B cell (primary cell): ENCODE measurements at regions not wholly inside any gene's neighbourhood (a gene's known extent, or its start where the extent isn't known, plus 50 kb on each side); places are given as distances from the start of the nearest gene placed in this dataset.

Experiments used
- ATAC-seq: fragments of 200-7000 bp; cut with Tn5 transposase; one replicate; pipeline ENCODE4 v1.10.0; 2021; ENCODE audit warnings: low read depth, mild to moderate bottlenecking, moderate number of reproducible peaks, moderate library complexity
- CTCF ChIA-PET: fragments of 350-600 bp; sonication (Branson Sonifier 250); formaldehyde crosslinking; loops from one replicate; lab custom pipeline; 2021; ENCODE audit warnings: antibody characterized with exemption, inconsistent platforms; lab: Charles Lee
- POLR2A ChIA-PET: fragments of 350-600 bp; sonication (Branson Sonifier 250); formaldehyde crosslinking; loops from one replicate; lab custom pipeline; 2021; ENCODE audit warnings: antibody characterized with exemption; lab: Charles Lee
- DNase-seq: peaks from one replicate; pipeline ENCODE4 v3.0.0; 2013
- H2AFZ ChIP-seq: 2 replicates; pipeline ENCODE4 v1.6.1; 2012; ENCODE audit warnings: mild to moderate bottlenecking, low read depth, low read length; ENCODE audit not compliant: insufficient read depth, poor library complexity, severe bottlenecking
- H3K27ac ChIP-seq, 2 donors: 1 replicate in 1 of 2; 2 replicates in 1 of 2; pipeline ENCODE4 v1.5.1; 2012 to 2013; ENCODE audit warnings: low read length in 2 of 2, mild to moderate bottlenecking in 2 of 2, moderate library complexity in 1 of 2
- H3K27me3 ChIP-seq, 4 experiments: fragments of 200-600 bp in 1 of 4; sonication (generic) in 1 of 4; replicated peaks in 1 of 4; 1 replicate in 2 of 4; 2 replicates in 2 of 4; pipeline versions ENCODE4 v1.6.1 to v1.7.0; 2013 to 2016; ENCODE audit warnings: low read length in 3 of 4, mild to moderate bottlenecking in 2 of 4, mixed read lengths in 1 of 4, moderate library complexity in 1 of 4; ENCODE audit not compliant: insufficient read depth in 4 of 4, control insufficient read depth in 3 of 4; ENCODE audit errors: control extremely low read depth in 1 of 4
- H3K36me3 ChIP-seq, 2 experiments: replicated peaks in 1 of 2; 1 replicate in 1 of 2; 2 replicates in 1 of 2; pipeline versions ENCODE4 v1.6.1 to v1.7.1; 2013; ENCODE audit warnings: low read length in 1 of 2; ENCODE audit not compliant: insufficient read depth in 2 of 2, control insufficient read depth in 1 of 2; ENCODE audit errors: control extremely low read depth in 1 of 2, extremely low read depth in 1 of 2
- H3K4me1 ChIP-seq, 2 donors: fragments of 200-600 bp in 1 of 2; sonication (generic) in 1 of 2; 1 replicate in 1 of 2; 2 replicates in 1 of 2; pipeline versions ENCODE4 v1.5.1 to v1.6.1; 2013 to 2017; ENCODE audit warnings: low read length in 2 of 2; ENCODE audit not compliant: control insufficient read depth in 2 of 2, insufficient read depth in 2 of 2
- H3K4me2 ChIP-seq: replicated peaks from 2 replicates; pipeline ENCODE3; 2012; ENCODE audit warnings: mild to moderate bottlenecking, low read depth, low read length; ENCODE audit not compliant: poor library complexity, severe bottlenecking
- H3K4me3 ChIP-seq, 5 experiments: fragments of 200-600 bp in 1 of 5; sonication (generic) in 1 of 5; 1 replicate in 3 of 5; 2 replicates in 2 of 5; pipeline versions ENCODE4 v1.5.1 to v1.7.0; 2011 to 2016; ENCODE audit warnings: low read length in 4 of 5, mild to moderate bottlenecking in 4 of 5, low read depth in 2 of 5, control low read depth in 1 of 5, moderate library complexity in 1 of 5; ENCODE audit not compliant: insufficient read depth in 1 of 5; ENCODE audit errors: control extremely low read depth in 1 of 5, extremely low read depth in 1 of 5
- H3K79me2 ChIP-seq: fragments of 200-600 bp; sonication (generic); one replicate; pipeline ENCODE4 v1.6.0; 2016; ENCODE audit warnings: low read length; ENCODE audit not compliant: control insufficient read depth, insufficient read depth
- H3K9ac ChIP-seq: fragments of 200-600 bp; sonication (generic); 2 replicates; pipeline ENCODE4 v1.6.1; 2017; ENCODE audit warnings: mild to moderate bottlenecking, low read length, moderate library complexity
- H3K9me3 ChIP-seq, 3 donors: one replicate each; pipeline versions ENCODE4 v1.6.1 to v1.7.1; 2013; ENCODE audit warnings: low read length in 2 of 3; ENCODE audit not compliant: control insufficient read depth in 2 of 3, insufficient read depth in 1 of 3; ENCODE audit errors: control extremely low read depth in 1 of 3
- H4K20me1 ChIP-seq: 2 replicates; pipeline ENCODE4 v1.6.0; 2012; ENCODE audit warnings: mild to moderate bottlenecking, low read length; ENCODE audit not compliant: insufficient read depth, control insufficient read depth, poor library complexity, severe bottlenecking
- H3K27ac Mint-ChIP-seq: one replicate; pipeline ENCODE4 v1.8.0; 2021; ENCODE audit warnings: mixed read lengths
- H3K27me3 Mint-ChIP-seq: one replicate; pipeline ENCODE4 v1.8.0; 2021; ENCODE audit warnings: mixed read lengths
- H3K4me1 Mint-ChIP-seq: one replicate; pipeline ENCODE4 v1.8.0; 2021; ENCODE audit warnings: mixed read lengths
- H3K4me3 Mint-ChIP-seq: one replicate; pipeline ENCODE4 v1.8.0; 2021; ENCODE audit warnings: mixed read lengths
- H3K9me3 Mint-ChIP-seq: one replicate; pipeline ENCODE4 v1.8.0; 2022; ENCODE audit warnings: mixed read lengths; ENCODE audit not compliant: insufficient read depth
- EZH2 ChIP-seq: IDR thresholded peaks from 2 replicates; pipeline ENCODE4 v1.6.1; 2012; ENCODE audit warnings: borderline replicate concordance, low read depth, mild to moderate bottlenecking, moderate library complexity, low read length; ENCODE audit not compliant: insufficient read depth, poor library complexity, severe bottlenecking
- WGBS: methylation state at CpG from one replicate; pipeline ENCODE4 v1.1.5; 2013; ENCODE audit warnings: missing lambda C conversion rate; ENCODE audit not compliant: insufficient coverage; 5-methylcytosine and 5-hydroxymethylcytosine counted together
- intact Hi-C: fragments of 100-400 bp; cut with micrococcal nuclease; formaldehyde crosslinking; loops from one replicate; pipeline ENCODE4 v1.10.0; 2022
- TF ChIP-seq, protein P1 (sequence below): fragments of 200-600 bp; IDR thresholded peaks from one replicate; pipeline ENCODE4 v1.8.0; 2022; ENCODE audit warnings: antibody characterized with exemption, mild to moderate bottlenecking

DNA sequence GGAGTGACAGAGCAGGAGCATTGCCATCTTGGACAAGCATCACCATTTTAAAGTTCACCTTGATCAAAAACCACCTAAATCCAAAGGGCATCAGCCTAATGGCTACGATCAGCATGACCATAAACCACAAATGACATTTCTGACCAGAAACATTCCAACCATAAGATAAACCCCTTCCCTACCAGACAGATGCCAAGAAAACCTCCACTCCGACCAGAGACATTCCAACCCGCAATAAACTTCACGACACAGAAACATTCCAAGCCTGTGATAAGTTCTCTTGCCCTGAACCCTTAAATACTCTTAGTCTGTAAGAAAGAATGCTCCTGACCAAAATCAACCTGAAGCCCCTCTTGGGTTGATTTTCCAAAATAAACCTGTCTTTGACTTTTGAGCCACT is 606.9 kb downstream of the POM121L12 start:
- POLR2A ChIA-PET: no interaction called here
- no peak overlapping the region for H3K27ac Mint-ChIP-seq
- Histone ChIP-seq H3K4me2 (no peak overlapping the region), H3K79me2 (no peaks in the 10 kb centered on the region), H3K27ac (no peak overlapping the region), H3K4me1 (no peaks in the 10 kb centered on the region), H3K9me3 (no peaks in the 10 kb centered on the region), H3K27me3 (no peaks in the 10 kb centered on the region), H3K36me3 (no peaks in the 10 kb centered on the region), H4K20me1 (no peaks in the 10 kb centered on the region), H3K9ac (no peak overlapping the region), H3K4me3 (no peak overlapping the region), H2AFZ (no peak overlapping the region)
- no peak overlapping the region for H3K4me3 Mint-ChIP-seq
- TF ChIP-seq, protein P1, sequence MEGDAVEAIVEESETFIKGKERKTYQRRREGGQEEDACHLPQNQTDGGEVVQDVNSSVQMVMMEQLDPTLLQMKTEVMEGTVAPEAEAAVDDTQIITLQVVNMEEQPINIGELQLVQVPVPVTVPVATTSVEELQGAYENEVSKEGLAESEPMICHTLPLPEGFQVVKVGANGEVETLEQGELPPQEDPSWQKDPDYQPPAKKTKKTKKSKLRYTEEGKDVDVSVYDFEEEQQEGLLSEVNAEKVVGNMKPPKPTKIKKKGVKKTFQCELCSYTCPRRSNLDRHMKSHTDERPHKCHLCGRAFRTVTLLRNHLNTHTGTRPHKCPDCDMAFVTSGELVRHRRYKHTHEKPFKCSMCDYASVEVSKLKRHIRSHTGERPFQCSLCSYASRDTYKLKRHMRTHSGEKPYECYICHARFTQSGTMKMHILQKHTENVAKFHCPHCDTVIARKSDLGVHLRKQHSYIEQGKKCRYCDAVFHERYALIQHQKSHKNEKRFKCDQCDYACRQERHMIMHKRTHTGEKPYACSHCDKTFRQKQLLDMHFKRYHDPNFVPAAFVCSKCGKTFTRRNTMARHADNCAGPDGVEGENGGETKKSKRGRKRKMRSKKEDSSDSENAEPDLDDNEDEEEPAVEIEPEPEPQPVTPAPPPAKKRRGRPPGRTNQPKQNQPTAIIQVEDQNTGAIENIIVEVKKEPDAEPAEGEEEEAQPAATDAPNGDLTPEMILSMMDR: no peak
- intact Hi-C loops: no loop called here
- DNase-seq: no peak
- no peak for ATAC-seq
- WGBS: 89% methylated on average over 4 of the region's 4 CpGs
- H3K4me1 Mint-ChIP-seq: no peaks in the 10 kb centered on the region
- H3K27me3 Mint-ChIP-seq: no peaks in the 10 kb centered on the region
- CTCF ChIA-PET: no interaction called here
- no peaks in the 10 kb centered on the region for H3K9me3 Mint-ChIP-seq

GRCh38 chr7:53642866-53643265 is 607.4 kb downstream of the POM121L12 start:
- no peak overlapping the region for H3K27ac Mint-ChIP-seq
- no CpG with 5 or more reads among the region's 2 CpGs for WGBS

More at GRCh38 chr7:53642866-53643265, 607.4 kb downstream of the POM121L12 start:
- H3K4me3 ChIP-seq: no peak overlapping the region
- no peaks in the 10 kb centered on the region for H3K9me3 ChIP-seq
- no peak overlapping the region for H3K9ac ChIP-seq
- H3K4me1 Mint-ChIP-seq: no peaks in the 10 kb centered on the region
- no peak overlapping the region for H3K4me3 Mint-ChIP-seq
- no peaks in the 10 kb centered on the region for H3K36me3 ChIP-seq
- no peak for ATAC-seq
- H3K27me3 Mint-ChIP-seq: no peaks in the 10 kb centered on the region
- H3K27me3 ChIP-seq: no peaks in the 10 kb centered on the region
- H2AFZ ChIP-seq: no peak overlapping the region
- no peaks in the 10 kb centered on the region for H3K79me2 ChIP-seq
- TF ChIP-seq, protein P1: no peak
- TF ChIP-seq EZH2: no peak
- ChIA-PET CTCF (no interaction called here), POLR2A (no interaction called here)
- H4K20me1 ChIP-seq: no peaks in the 10 kb centered on the region
- H3K9me3 Mint-ChIP-seq: no peaks in the 10 kb centered on the region
- DNase-seq: no peak
- H3K4me2 ChIP-seq: no peak overlapping the region
- H3K27ac ChIP-seq: no peak overlapping the region
- H3K4me1 ChIP-seq: no peaks in the 10 kb centered on the region
- intact Hi-C loops: no loop called here
